ENCODE measurements at regions not wholly inside any gene's neighbourhood (a gene's known extent, or its start where the extent isn't known, plus 50 kb on each side); places are given as distances from the start of the nearest gene placed in this dataset.

GRCh38 chr7:17239683-17240521, 58.5 kb upstream of the AHR start:
- no peak for DNase-seq

- no peak for DNase-seq
These were observed 55.9 kb upstream of the AHR start for GRCh38 chr7:17242504-17242903.

- DNase-seq: no peak
These were observed 53.7 kb upstream of the AHR start for GRCh38 chr7:17244786-17245185.

- no peak for DNase-seq
These were observed 51.1 kb upstream of the AHR start for GRCh38 chr7:17247357-17247756.

GRCh38 chr7:17248527-17248926, 49.9 kb upstream of the AHR start:
- DNase-seq: no peak

Measured in bone marrow (tissue), 2 donors.